AG04450 (cell line): ENCODE measurements at regions not wholly inside any gene's neighbourhood (a gene's known extent, or its start where the extent isn't known, plus 50 kb on each side); places are given as distances from the start of the nearest gene placed in this dataset.

Experiments used
- CTCF ChIA-PET: fragments of 300-600, 350-600 bp; formaldehyde crosslinking; extraction: SDS; loops from one replicate; lab custom pipeline; 2022; ENCODE audit warnings: antibody characterized with exemption, inconsistent platforms; lab: Charles Lee
- POLR2A ChIA-PET: fragments of 350-600 bp; formaldehyde crosslinking; extraction: SDS; loops from one replicate; lab custom pipeline; 2021; ENCODE audit warnings: antibody characterized with exemption, inconsistent platforms; lab: Yijun Ruan, JAX
- DNase-seq: peaks from one replicate; pipeline ENCODE4 v3.0.0-alpha.2; 2011; ENCODE audit warnings: low read depth, low spot score
- H3K27ac ChIP-seq: one replicate; pipeline ENCODE4 v1.5.1; 2012; ENCODE audit warnings: low read depth, low read length, control low read depth
- H3K27me3 ChIP-seq: one replicate; pipeline ENCODE4 v1.6.0; 2012; ENCODE audit warnings: low read length; ENCODE audit not compliant: control insufficient read depth, insufficient read depth
- H3K4me3 ChIP-seq: 2 replicates; pipeline ENCODE4 v1.5.1; 2011; ENCODE audit warnings: mild to moderate bottlenecking, low read depth, low read length, control low read depth
- H3K9me3 ChIP-seq: 2 replicates; pipeline ENCODE4 v1.5.1; 2012; ENCODE audit warnings: low read length; ENCODE audit not compliant: control insufficient read depth, insufficient read depth
- TF ChIP-seq, protein P1 (sequence below): IDR thresholded peaks from 2 replicates; pipeline ENCODE4 v1.5.1; 2011; ENCODE audit warnings: low read depth, low read length, control low read depth, inconsistent platforms

DNA sequence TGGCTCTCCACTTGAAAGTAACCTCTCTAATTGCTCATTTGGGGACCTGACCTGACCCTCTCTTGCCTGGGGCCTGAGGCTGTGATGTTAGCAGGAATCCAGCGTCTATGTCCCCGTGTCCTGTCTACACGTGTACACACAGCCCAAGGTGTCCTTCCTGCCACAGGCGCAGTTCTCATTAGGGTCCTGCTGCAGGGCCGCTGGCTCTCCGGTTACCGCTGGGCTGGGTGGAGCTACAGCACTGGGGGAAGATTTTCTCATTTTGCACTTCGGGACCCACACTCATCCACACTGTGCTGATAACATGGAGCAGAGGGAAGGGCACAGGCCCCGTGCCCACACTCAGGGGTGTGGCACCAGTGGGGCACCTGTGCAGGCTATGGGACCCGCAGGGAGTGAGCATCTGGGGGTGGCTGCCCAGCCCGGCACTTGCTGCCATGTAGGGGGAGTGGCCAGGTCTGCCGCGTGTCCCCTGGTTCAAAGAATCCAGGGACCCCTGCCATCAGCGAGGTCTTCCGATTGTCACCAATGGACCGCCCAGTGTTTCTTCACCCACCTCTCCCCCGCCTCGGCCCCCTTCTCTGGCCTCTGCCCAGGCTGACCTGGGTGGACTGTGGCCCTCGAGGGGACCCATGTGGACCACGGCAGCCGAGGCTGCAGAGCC lies 98.7 kb upstream of the SFSWAP start:
- ChIA-PET POLR2A (no interaction called here), CTCF (no interaction called here)
- TF ChIP-seq, protein P1, sequence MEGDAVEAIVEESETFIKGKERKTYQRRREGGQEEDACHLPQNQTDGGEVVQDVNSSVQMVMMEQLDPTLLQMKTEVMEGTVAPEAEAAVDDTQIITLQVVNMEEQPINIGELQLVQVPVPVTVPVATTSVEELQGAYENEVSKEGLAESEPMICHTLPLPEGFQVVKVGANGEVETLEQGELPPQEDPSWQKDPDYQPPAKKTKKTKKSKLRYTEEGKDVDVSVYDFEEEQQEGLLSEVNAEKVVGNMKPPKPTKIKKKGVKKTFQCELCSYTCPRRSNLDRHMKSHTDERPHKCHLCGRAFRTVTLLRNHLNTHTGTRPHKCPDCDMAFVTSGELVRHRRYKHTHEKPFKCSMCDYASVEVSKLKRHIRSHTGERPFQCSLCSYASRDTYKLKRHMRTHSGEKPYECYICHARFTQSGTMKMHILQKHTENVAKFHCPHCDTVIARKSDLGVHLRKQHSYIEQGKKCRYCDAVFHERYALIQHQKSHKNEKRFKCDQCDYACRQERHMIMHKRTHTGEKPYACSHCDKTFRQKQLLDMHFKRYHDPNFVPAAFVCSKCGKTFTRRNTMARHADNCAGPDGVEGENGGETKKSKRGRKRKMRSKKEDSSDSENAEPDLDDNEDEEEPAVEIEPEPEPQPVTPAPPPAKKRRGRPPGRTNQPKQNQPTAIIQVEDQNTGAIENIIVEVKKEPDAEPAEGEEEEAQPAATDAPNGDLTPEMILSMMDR, result no peak
- Histone ChIP-seq H3K27me3 (no peaks in the 10 kb centered on the region), H3K27ac (no peak overlapping the region), H3K9me3 (peaks cover 10% of the 10 kb centered on the region; the same call in 1 of the 2 replicates), H3K4me3 (no peak overlapping the region)
- no peak for DNase-seq

DNA sequence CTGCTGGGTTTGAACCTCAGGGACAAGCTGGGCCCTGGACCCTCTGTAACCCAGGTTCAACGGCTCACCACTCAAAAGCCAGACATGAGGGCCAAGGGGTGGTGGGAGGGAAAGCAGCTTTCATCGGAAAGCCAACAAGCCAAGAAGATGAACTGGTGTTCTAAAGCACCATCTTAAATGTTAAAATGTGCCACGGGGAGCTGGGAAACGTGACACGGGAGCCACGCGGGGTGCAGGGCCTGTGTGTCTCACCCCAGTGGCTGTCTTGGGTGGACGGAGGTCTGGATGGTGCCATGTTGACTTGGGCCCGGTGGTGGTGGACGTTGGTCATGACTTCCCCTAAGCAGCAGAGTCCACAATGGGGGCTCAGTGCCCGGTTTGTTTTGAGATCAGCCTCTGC lies 97.7 kb upstream of the SFSWAP start:
- CTCF ChIA-PET, result no interaction called here
- no peak overlapping the region for H3K27ac ChIP-seq
- TF ChIP-seq, protein P1, result no peak
- H3K27me3 ChIP-seq, result no peaks in the 10 kb centered on the region
- POLR2A ChIA-PET, result no interaction called here
- H3K9me3 ChIP-seq, result peaks cover 10% of the 10 kb centered on the region; the same call in 1 of the 2 replicates
- DNase-seq, result no peak
- H3K4me3 ChIP-seq, result no peak overlapping the region

DNA sequence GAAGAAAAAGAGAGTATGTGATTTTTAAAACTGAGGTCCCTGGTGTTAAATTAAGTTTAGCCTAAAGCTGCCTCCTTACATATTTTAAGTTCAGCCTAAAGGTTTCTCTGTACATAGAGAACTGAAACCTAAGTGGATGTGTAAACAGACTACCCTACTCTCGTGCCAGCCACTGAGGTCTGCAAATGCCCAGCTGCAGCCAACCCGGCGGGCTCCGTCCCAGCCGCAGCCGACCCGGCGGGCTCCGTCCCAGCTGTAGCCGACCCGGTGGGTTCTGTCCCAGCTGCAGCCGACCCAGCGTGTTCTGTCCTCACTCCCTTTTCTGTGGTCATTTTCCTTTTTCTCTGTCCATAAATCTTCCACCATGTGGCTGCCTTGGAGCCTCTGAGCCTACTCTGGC lies 97.2 kb upstream of the SFSWAP start:
- TF ChIP-seq, protein P1, result no peak
- POLR2A ChIA-PET, result no interaction called here
- Histone ChIP-seq H3K9me3 (peaks cover 10% of the 10 kb centered on the region; the same call in 1 of the 2 replicates), H3K27ac (no peak overlapping the region), H3K27me3 (no peaks in the 10 kb centered on the region), H3K4me3 (no peak overlapping the region)
- CTCF ChIA-PET, result no interaction called here
- DNase-seq, result no peak

DNA sequence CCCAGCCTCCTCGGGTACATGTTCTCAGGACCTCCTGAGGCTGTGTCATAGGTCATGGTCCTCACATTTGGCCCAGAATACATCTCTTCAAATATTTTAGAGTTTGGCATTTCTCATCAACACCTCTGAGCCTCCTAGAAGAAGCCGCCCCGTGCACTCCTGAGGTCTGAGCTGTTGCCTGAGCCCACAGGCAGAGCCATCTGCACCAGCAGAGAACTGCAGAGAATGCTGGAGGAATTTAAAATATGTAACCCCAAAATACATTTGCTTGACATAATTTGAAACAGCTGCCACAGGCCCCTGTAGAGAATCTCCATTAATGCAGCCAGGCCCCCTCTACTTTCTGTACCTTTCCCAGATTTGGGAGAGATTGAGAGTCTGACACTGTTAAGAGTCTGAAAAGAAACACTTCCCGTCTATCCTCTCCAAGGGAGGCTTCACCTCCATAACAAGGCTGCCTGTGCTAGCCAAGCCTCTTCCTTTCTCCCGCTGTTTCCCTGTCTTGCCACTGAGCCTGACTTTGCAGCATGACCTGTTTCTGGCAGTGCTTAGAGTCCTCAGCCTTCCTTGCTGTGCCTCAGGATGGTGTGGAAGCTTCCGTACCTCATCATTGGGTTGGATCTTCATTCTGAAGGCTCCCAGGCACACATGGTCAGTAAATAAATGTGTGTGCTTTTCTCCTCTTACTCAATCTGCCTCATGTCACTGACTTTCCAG lies 95.4 kb upstream of the SFSWAP start:
- peaks cover 10% of the 10 kb centered on the region; the same call in 1 of the 2 replicates for H3K9me3 ChIP-seq
- H3K27me3 ChIP-seq, result no peaks in the 10 kb centered on the region
- H3K27ac ChIP-seq, result no peak overlapping the region
- ChIA-PET POLR2A (no interaction called here), CTCF (no interaction called here)
- DNase-seq, result no peak
- TF ChIP-seq, protein P1, result no peak
- H3K4me3 ChIP-seq, result no peak overlapping the region

GRCh38 chr12:131616043-131616700 lies 94.7 kb upstream of the SFSWAP start:
- ChIA-PET CTCF (no interaction called here), POLR2A (no interaction called here)
- Histone ChIP-seq H3K27me3 (no peaks in the 10 kb centered on the region), H3K9me3 (peaks cover 10% of the 10 kb centered on the region; the same call in 1 of the 2 replicates), H3K27ac (no peak overlapping the region), H3K4me3 (no peak overlapping the region)
- TF ChIP-seq, protein P1, result no peak
- no peak for DNase-seq
